Psoas muscle (tissue), 7 donors: ENCODE measurements at regions not wholly inside any gene's neighbourhood (a gene's known extent, or its start where the extent isn't known, plus 50 kb on each side); places are given as distances from the start of the nearest gene placed in this dataset.

ENCODE experiments used
- ATAC-seq, 4 donors: fragments of 200-7000 bp; cut with Tn5 transposase; one replicate each; pipeline ENCODE4 v1.9.1; 2020; ENCODE audit warnings: moderate library complexity in 3 of 4, mild to moderate bottlenecking in 2 of 4
- DNase-seq, 2 donors: peaks; one replicate each; pipeline ENCODE4 v3.0.0-alpha.2; 2020
- H3K27ac ChIP-seq: fragments of 200-600 bp; one replicate; pipeline ENCODE4 v1.8.0; 2022
- H3K27me3 ChIP-seq, 3 donors: fragments of 200-600 bp in 1 of 3; one replicate each; pipeline versions ENCODE4 v1.6.1 to v1.8.0; 2013 to 2022; ENCODE audit warnings: low read length in 2 of 3, mild to moderate bottlenecking in 2 of 3, moderate library complexity in 1 of 3; ENCODE audit not compliant: insufficient read depth in 3 of 3
- H3K36me3 ChIP-seq, 2 donors: fragments of 200-600 bp in 1 of 2; one replicate each; pipeline versions ENCODE4 v1.6.1 to v1.8.0; 2013 to 2022; ENCODE audit warnings: low read depth in 1 of 2, mild to moderate bottlenecking in 1 of 2, moderate library complexity in 1 of 2; ENCODE audit not compliant: insufficient read depth in 1 of 2
- H3K4me1 ChIP-seq: fragments of 200-600 bp; one replicate; pipeline ENCODE4 v1.8.0; 2022
- H3K4me3 ChIP-seq: fragments of 200-600 bp; one replicate; pipeline ENCODE4 v1.8.0; 2022; ENCODE audit warnings: mild to moderate bottlenecking
- H3K9me3 ChIP-seq: fragments of 200-600 bp; one replicate; pipeline ENCODE4 v1.8.0; 2022
- WGBS, 3 donors: extraction: QIAGEN DNeasy Blood & Tissue Kit; methylation state at CpG; one replicate each; pipeline versions ENCODE4 v1.1.6 to v1.1.7; 2013; 5-methylcytosine and 5-hydroxymethylcytosine counted together
- intact Hi-C, 2 donors: fragments of 100-400 bp; cut with DNase I; formaldehyde crosslinking; loops; one replicate each; pipeline versions ENCODE4 v1.11.0 to v1.14.2; 2022
- TF ChIP-seq, protein P1 (sequence below): fragments of 200-600 bp; IDR thresholded peaks from one replicate; pipeline ENCODE4 v1.8.0; 2022; ENCODE audit warnings: antibody characterized with exemption
- donor health status: healthy with polysubstance abuse.
- donor health status: DM: no; HTN: no; CAD: no; lungs with moderate emphysema.
- donor health status: Bipolar disorder and iron deficiency.
- donor health status: healthy.
- donor health status: DM: yes; HTN: yes; CAD: no.
- donor health status: DM: no; HTN: no; CAD: no.
- donor health status: DM: yes; HTN: yes; CAD: no.

DNA sequence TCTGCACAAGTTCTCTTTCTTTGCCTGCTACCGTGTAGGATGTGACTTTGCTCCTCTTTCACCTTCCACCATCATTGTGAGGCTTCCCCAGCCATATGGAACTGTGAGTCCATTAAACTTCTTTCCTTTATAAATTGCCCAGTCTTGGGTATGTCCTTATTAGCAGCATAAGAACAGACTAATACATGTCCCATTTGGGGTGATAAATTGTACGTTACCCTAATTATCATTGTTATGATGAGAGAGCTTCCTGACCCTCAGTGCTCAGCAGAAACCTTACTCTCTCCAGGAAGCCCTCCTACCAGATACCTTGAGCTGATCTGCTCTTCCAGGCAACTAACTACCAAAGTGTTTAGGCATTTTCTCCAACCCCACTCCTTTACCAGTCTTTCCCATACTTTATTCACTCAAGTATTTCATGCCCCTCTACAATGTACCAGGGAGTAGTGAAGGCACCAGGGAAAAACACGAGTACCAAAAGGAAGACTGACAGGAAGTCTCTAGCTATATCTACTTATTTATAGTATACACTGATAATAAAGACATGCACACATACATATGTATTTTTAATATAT is 196.2 kb downstream of the MYCN start:
- 79 to 86% (median 83%) methylated on average over 3 of the region's 3 CpGs for WGBS, 3 donors
- H3K27me3 ChIP-seq, result no peaks in the 10 kb centered on the region
- no peak for DNase-seq
- H3K9me3 ChIP-seq, result no peaks in the 10 kb centered on the region
- intact Hi-C loops, result loop anchor here in 1 of 2 donors (2.0 kb wide), 1 partner anchor 24 kb away; no protein-coding TSS in a partner anchor
- no peaks in the 10 kb centered on the region for H3K4me1 ChIP-seq
- ATAC-seq, result no peak
- H3K27ac ChIP-seq, result no peak overlapping the region
- no peaks in the 10 kb centered on the region for H3K36me3 ChIP-seq
- TF ChIP-seq, protein P1, sequence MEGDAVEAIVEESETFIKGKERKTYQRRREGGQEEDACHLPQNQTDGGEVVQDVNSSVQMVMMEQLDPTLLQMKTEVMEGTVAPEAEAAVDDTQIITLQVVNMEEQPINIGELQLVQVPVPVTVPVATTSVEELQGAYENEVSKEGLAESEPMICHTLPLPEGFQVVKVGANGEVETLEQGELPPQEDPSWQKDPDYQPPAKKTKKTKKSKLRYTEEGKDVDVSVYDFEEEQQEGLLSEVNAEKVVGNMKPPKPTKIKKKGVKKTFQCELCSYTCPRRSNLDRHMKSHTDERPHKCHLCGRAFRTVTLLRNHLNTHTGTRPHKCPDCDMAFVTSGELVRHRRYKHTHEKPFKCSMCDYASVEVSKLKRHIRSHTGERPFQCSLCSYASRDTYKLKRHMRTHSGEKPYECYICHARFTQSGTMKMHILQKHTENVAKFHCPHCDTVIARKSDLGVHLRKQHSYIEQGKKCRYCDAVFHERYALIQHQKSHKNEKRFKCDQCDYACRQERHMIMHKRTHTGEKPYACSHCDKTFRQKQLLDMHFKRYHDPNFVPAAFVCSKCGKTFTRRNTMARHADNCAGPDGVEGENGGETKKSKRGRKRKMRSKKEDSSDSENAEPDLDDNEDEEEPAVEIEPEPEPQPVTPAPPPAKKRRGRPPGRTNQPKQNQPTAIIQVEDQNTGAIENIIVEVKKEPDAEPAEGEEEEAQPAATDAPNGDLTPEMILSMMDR, result no peak
- no peak overlapping the region for H3K4me3 ChIP-seq

DNA sequence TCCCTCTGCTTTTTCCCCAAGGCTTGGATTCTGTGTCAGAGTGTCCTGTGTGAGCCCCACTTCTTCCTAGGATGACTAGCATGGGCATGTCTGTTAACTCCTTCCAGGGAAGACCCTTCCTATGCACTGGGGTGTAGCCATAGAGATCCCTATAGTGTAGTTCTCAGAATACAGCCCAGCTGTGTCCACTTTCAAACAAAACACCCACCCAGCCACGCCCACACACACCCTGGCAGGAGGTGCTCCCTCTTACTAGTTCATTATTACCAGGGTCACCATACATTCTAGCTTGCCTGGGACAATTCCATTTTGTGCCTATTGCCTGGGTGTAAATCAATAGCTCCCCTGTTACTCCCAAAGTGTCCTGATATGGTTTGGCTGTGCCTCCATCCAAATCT is 195.6 kb downstream of the MYCN start:
- no peak for ATAC-seq

DNA sequence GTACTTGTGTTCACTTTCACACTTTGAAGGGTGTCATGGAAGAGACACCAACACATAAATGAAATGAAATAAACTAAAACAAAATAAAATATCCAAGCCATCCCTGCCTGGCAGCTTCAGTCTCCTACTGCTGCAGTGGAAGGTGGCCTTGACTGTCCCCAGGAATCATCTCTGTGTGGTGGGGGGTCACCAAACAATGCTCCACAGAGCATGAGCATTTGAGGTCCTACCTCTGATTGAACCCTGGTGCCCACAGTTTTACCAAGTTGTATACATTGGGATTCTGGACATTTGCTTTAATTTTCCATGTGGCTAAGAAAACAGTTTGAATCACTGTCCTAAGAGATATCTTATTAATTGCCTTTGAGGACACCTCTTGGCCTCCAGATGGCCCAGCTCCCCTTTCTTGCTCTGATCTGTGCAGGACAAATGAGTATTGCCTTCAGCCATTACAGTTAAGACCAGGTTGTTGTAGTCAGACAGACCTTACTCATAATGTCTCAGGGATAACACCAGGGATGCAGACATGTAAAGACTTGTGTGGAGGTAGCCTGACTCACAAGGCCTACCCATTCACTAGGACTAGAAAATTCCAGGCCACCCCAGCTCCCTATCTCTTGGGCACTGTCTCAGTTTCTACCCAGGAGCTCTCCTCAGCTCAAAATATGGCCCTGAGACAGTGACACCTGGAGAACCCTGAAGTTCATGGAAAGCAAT is 195.0 kb downstream of the MYCN start:
- intact Hi-C loops, result no loop called here
- TF ChIP-seq, protein P1, result no peak
- ATAC-seq, result no peak

More for the DNA sequence above, 195.6 kb downstream of the MYCN start:
- Histone ChIP-seq H3K4me3 (no peak overlapping the region), H3K36me3 (no peaks in the 10 kb centered on the region), H3K27me3 (no peaks in the 10 kb centered on the region), H3K4me1 (no peaks in the 10 kb centered on the region), H3K9me3 (no peaks in the 10 kb centered on the region), H3K27ac (no peak overlapping the region)
- intact Hi-C loops, result loop anchor here in 1 of 2 donors (2.0 kb wide), 1 partner anchor 25 kb away; no protein-coding TSS in a partner anchor
- TF ChIP-seq, protein P1, result no peak
- 67 to 84% (median 78%) methylated on average over 1 of the region's 1 CpG for WGBS, 3 donors
- DNase-seq, result no peak

DNA sequence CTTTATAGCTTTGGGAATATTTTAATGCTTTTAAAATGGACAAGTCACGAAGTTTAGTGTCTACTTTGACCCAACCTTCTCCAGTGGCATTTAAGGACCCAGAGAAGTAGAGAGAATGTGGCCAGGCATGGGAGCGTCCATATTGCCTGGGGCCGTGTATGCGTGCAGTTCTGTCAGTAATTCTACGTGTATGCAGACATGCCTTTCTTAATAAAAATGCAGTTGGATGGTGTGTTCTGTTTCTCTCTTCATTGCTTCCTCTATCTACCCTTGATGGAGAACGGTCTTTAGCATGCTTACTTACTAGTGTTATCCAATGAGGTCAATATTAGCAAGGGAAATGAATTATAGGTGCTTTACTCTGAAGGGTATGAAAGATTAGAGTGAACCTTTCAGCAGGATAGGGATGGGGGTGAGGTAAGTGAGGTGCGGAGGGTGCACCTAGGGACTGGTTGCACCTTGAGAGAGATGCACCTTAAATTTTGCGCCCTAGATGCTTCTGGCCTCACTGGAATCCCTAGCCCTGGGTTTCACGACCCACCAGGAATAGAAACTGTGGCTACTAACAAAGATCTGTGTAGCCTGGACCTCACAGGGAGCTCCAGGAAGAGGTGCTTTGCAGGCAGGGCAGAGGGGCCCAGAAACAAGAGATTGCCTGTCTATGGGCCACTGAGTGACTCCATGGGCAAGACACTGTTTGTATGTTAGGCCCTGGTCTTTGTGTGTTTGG is 194.3 kb downstream of the MYCN start:
- DNase-seq, result no peak
- intact Hi-C loops, result no loop called here
- Histone ChIP-seq H3K27me3 (no peaks in the 10 kb centered on the region), H3K27ac (no peak overlapping the region), H3K36me3 (no peaks in the 10 kb centered on the region), H3K9me3 (no peaks in the 10 kb centered on the region), H3K4me3 (no peak overlapping the region), H3K4me1 (no peaks in the 10 kb centered on the region)
- TF ChIP-seq, protein P1, result no peak
- no peak for ATAC-seq
- 92 to 96% (median 93%) methylated on average over 9 of the region's 9 CpGs for WGBS, 3 donors

More for the DNA sequence above, 195.0 kb downstream of the MYCN start:
- Histone ChIP-seq H3K9me3 (no peaks in the 10 kb centered on the region), H3K27ac (no peak overlapping the region), H3K27me3 (no peaks in the 10 kb centered on the region), H3K4me1 (no peaks in the 10 kb centered on the region), H3K4me3 (no peak overlapping the region), H3K36me3 (no peaks in the 10 kb centered on the region)
- no peak for DNase-seq
